Stimulated activated CD4-positive, alpha-beta T cell treated with anti-CD3 and anti-CD28 coated beads, Interleukin-2, amount 100 ng/mL, for 24 hours (primary cell): ENCODE measurements at regions not wholly inside any gene's neighbourhood (a gene's known extent, or its start where the extent isn't known, plus 50 kb on each side); places are given as distances from the start of the nearest gene placed in this dataset.
"Not testable (repeated sequence)": the region's sequence is repeated elsewhere in the genome, so short reads cannot be mapped to it uniquely, and the experiment has no call there.

Experiments
- DNase-seq, 2 donors: peaks; one replicate each; pipeline ENCODE4 v3.0.0-alpha.2; 2020

DNA sequence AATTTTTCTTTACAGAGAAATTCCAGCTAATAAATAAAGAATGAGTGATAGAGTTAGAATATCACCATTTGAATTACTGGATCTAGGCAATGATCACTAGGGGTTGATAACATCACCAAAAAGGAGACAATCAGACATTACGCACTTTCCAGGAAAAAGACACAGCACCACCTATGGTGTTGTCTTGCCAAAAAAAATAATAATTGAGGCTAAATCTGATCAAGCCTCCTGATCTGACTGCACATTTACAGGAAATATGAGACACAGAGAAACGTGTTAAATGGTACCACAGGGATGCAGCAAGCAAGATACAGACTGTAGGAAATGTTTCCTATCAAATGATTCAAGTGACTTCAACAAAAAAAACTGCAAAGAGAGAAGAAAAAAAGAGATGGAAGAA is 92.8 kb downstream of the EOMES start:
- DNase-seq: no peak

DNA sequence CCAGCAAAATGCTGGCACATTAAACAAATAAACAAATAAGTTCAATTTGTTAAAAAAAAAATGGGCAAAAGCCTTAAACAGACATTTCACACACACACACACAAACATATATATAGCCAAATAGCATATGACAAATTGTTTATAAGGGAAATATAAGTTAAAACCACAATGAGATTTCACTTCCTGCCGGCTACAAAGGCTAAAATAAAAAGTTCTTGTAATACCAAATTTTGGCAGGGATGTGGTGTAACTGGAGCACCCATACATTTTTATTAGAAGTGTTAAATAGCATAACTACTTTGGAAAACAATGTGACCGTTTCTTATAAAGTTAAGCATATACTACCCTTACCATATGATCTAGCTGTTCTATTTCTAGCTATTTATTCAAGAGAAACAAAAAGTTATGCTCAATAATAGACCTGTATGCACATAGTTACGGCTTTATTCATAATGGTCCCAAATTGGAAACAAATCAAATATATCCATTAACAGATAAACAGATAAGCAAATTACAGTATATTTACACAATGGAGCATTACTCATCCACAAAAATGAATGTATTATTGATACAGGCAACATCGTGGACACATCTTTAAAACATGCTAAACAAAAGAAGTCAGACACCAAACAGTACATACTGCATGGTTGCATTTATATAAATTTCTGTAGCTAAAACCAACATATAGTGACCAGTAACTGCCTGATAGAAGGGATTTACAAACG is 93.9 kb downstream of the EOMES start:
- DNase-seq: no peak

DNA sequence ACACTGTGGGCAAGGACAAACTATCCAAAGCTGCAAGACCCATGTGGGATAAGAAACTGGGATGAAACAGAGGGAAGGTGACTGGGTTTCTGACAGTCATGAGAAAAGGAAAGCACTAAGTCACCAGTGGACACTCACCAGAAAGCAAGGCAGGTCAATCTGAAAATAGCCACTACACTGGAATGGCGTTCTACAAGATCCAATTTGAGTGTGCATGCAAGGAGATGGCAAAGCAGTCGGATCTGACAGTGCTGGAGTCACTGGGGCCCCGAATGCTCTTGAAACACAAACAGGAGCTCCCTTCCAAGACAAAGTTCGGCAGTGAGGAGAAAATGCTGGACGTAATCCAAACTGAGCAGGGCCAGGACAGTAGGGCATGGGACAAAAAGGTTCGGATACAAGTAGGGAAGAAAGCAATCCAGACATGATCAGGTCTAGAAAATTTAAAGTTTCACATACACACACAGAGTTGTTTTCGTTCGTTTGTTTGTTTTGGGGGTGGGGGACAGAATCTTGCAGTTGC is 95.5 kb downstream of the EOMES start:
- no peak for DNase-seq

DNA sequence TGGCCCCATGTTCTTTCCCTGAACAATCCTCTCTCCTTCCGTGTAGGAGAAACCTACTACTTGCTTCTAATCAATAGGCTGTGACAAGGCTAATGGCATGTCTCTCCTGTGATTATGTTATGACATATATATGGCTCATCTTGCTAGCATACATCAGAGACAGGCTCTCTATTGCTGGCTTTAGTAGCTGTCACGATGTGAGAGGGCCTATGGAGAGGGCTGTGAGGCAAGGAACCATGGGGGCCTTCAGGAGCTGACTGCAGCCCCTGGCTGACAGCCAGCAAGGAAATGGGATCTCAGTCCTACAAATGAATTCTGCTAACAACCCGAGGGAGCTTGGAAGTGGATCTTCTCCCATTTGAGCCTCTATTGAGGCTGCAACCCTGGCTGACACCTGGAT is 96.3 kb downstream of the EOMES start:
- DNase-seq: no peak

DNA sequence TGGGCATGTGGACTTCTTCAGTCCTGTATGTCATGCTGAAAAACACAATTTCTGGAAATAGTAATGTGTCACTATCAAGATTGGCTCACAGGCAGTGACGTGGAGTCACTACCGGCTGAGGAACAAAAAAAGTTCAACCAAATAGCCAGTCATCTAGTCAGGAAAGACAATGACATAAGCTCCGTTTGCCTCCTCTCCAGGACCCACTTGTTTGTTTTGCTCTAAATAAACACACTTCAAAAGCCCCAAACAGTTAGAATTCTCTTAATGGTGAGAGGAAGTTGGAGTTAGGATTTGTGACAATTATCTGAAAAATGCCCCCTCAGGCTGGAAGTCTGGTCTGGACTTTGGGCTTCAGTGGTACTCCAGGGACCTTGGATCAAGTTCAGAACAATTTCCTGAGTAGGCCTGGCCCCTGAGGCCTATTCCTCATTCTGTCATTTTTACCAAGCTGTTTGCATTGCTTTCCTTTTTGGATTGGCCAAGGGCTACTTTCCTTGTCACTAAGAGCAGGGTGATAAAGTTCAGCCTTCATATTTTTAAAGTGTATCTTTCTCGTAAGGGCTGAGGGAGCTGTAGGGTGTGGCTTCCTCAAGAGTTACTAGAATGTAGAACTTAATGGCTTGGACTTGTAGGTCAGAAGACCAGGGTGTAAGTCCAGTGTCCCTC is 98.9 kb downstream of the EOMES start:
- no peak for DNase-seq

DNA sequence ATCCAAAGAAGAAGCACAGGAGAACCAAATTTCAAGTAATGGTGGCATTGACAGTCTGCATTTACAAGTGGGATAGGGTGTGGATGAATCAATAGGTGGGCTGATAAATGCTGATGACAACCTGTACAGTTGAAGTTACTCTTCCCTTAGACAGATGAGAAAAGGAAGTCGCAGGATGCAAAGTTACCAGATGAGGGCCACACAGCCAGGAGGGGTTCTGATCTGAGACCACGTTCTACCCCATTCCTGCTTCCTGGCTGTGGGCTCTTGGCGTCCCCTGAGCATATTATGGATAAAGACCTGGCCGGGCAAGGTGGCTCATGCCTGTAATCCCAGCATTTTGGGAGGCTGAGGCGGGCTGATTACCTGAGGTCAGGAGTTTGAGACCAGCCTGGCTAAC is 104.6 kb downstream of the EOMES start:
- DNase-seq: no peak

DNA sequence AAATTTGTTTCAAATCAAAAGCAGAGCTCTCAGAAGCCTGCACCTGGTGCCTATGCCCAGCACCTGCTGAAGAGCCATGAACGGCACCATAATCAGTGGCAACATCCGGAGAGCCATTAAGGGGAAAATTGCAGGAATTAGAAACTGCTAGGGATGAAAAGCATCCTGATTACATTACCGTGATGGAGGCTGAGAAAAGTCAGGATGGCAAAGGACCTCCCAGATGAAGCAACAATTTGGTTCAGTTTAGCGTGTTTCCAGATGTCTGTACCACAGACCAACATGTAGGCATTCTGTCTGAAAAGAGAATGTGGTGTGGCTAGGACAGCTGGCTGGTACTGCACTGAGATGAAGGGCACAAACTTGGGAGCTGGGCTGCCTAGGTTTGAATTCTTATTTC is 106.1 kb downstream of the EOMES start:
- no peak for DNase-seq

DNA sequence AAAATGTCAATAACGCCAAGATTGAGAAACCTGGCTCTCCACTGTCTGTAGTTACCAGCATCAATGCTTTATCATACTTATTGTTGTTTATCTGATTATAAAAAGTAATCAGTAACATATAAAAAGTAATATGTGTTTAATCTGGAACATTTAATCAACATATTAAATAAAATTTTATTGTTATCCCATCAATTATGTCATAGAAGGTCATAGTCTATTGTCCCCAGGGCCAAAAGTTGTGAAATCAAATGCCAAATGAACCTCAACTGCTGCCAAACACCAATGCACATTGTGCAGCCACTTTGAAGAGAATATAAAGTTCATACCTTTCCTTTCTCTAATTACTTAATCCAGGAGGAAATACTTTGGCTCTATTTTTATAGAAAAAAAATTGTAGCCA is 106.6 kb downstream of the EOMES start:
- no peak for DNase-seq

DNA sequence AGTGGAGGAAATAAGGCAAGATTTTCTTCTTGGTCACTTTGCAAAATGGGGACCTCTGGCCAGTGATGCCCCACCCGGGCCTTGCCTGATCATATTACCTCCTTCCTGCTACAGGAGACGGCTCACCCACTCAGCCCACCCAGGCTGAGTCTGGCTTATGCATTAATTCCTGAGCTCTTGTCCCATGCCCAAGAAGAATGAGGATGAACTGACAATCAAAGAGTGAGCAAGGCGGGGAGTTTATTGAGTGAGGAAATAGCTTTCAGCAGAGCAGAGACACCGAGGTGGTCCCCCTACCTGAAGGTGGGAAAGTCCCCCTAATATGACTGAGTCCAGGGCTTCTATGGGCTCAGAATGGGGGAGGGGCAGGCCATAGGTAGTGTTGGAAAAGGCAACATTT is 107.5 kb downstream of the EOMES start:
- DNase-seq: no peak

DNA sequence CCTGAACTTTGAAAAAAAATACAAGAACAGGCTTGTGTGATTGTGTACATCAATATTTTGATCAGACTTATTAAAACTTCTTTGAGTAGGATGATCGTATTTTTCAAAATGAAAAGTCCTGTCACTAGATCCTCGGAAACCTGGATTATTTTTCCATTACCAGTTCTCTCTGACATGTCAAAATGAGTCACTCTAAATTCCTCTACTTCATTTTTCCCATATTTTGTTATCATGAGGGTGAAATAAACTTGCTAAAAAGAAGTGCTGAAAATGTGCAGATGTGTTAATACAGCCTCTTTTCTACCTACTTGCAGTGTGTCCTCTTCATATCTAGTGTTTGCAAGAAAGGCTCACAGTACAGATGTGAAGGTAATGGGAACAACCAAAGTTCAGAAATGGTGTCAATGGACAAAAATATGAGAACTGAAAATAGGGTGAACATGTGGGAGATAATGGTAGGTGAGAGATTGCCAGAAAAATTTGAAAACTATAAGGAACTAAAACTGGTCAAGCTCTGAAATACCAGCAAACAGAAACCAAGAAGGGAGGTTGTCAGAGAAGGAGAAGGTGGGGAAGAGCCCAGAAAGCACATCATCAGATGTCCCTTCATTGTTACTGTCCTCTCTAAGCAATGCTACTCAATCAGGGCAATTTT is 108.2 kb downstream of the EOMES start:
- no peak for DNase-seq

DNA sequence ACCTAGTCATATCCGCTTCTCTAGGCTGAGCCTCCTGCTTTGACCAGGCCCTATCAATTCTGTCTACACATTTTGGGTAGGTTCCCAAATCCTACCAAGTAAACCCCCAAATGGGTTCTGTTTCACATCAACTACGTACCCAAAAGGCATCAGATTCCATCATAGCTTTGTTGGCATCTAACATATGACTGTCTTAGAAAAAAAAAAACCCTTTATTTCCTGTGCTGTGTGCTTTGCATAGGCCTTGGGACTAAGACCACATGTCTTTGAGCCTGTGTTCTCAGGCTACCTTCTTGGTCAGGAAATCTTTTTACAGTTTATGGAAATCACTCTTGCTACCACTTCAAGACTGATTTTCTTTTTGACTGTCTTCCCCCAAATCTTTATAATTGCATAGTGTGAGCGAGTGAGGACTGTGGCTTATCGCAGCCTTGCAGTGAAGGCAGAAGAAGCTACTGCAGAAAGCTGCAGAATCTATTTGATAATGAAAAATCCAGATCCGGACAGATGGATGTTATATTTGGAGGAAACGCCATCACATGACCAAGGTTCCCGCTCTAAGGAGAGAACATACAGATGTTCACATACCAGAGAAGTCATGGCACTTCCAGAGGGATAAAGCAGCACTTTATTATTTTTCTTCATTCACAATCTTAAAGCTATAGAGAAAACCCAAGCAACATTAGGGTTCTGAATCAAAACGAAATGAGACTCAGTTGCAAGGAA is 111.2 kb downstream of the EOMES start:
- no peak for DNase-seq

DNA sequence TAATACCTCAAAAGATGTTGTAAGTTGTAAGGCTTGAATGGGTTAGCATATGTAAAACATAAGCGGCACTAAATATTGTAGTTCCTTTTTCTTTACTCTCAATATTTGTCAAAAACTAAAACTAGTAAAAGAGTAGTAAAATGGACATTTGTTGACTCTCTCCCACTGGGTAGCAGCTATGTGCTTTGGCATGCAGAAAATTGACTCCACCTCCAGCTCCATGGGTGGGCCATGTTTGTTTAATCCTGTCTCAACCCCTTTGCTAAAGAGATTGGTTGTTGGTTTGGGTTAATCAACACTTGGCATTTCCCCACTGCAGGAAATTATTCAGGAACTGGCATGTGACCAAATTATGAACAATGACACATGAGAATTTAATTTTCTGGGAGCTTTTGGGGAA is 114.8 kb downstream of the EOMES start:
- DNase-seq: no peak

DNA sequence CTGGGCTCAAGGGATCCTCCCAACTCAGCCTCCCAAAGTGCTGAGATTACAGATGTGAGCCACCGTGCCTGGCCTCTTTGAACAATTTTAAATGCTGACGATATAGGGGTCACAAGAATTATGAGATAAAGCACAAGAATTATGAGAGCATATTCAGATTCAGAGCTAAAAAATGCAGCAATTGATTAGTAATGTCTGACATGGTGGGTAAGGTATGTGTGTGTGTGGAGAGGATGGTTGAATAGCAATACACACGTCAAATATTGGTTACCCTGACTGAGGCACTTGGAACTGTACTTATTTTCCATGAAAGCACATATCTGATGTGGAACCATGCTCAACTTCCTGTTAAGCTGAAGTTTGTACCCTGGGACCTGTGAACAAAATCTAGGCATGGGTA is 115.6 kb downstream of the EOMES start:
- DNase-seq: no peak

DNA sequence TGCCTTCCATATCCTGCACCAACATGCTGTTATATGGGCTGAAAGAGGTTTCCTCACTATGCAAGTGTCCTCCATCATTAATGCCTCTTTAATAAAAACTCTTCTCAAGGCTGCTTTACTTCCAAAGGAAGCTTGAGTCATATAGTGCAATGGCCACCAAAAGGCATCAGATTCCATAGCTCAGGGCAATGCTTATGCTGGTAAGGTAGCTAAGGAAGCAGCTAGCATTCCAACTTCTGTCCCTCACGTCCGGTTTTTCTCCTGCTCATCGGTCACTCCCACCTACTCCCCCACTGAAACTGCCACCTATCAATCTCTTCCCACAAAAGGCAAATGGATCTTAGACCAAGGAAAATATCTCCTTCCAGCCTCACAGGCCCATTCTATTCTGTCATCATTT is 117.1 kb upstream of the SLC4A7 start:
- DNase-seq: not testable (repeated sequence)

DNA sequence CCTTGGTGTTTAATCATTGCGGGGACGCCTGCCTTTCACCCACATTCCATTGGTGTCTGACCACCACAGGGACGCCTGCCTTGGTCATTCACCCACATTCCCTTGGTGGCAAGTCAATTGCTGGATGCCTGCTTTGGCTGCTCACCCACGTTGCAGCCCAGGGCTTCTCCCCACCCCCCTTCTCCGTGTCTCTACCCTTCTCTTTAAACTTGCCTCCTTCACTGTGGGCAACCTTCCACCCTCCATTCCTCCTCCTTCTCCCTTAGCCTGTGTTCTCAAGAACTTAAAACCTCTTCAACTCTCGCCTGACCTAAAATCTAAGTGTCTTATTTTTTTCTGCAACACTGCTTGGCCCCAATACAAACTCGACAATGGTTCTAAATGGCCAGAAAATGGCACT is 115.6 kb upstream of the SLC4A7 start:
- DNase-seq: not testable (repeated sequence)

DNA sequence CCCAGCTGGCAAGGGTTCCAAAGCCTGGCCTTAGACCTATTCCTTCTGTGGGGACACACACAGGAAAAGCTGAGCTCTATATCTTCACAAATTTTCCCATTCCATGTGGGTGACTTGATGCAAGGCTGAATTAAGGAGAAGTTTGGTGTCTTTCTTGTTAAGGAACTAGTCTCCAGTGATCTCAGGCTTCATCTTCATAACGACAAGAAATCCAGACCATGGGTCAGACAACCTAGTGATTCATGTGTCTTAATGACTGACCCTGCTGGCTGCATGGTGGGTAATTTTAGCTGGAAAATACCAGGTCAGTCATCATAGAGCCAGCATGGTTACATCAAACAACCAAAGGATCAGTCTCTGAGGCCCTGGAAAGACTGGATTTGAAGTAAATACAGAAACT is 112.7 kb upstream of the SLC4A7 start:
- no peak for DNase-seq

DNA sequence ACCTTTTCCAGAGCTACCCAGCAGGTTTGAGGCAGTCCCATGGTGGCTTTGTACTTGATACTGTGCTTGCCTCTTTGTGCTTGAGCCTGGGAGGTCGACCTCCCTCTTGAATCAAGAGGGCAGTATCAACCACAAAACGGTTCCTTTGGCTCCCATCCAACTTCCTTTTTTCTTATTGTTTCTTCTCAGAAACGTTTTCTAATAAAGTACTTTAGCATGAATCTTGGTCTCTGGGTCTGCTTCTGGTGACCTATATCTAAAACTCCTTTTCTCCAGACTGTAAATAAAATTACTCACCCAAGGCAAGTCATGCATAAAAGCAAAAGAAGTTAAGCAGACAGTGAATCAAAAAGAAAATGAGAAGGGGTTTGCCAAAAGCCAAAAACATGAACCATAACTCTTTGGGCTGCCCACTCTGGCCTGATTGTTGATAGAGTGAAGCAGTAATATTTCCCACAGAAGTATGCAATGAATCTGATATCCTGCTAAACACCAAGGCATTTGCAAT is 112.2 kb upstream of the SLC4A7 start:
- DNase-seq: no peak

DNA sequence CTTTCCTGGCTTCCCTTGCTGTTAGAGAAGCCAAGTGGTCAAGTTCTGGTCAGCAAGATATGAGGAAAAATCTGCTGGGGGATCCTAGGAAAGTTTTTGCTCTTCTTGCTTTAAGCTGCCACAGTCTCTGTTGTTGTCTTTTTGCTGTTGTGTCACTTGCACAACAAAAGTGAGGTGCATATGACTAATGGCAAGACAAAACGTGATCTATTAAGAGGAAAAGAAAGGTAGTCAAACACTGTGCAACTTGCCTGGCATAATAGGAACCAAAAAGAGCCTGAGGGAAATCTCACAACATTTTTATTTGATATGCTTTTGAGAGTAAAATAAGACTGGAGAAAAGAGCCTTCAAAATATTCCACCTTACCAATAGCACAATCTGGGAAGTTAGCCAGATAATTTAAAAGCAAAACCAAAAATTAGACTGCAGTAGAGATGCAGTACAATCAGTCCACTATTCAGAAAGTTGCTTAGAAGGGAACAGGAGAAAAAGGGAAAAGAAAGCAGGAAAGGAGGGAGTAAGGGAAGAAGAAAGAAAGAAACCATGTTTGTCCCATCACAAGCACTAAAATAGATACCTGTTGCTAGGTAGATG is 110.0 kb upstream of the SLC4A7 start:
- DNase-seq: no peak

DNA sequence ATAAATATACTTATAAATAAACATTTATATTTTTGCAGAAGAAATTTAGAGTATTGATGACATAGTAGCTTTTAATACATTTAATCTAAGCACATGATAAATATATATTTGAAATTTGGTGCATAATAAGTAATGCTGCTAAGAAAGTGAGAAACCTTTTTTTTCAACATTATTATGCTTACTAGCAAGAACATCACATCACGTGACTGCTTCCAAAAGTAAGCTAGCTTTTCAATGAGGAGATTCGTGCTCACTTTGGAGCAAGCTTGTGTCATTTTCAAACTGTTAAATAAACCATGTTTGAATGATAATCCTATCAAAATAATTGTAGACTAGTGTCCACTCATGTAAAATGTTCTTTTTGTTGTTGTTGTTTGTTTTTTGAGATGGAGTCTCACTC is 109.0 kb upstream of the SLC4A7 start:
- DNase-seq: no peak

DNA sequence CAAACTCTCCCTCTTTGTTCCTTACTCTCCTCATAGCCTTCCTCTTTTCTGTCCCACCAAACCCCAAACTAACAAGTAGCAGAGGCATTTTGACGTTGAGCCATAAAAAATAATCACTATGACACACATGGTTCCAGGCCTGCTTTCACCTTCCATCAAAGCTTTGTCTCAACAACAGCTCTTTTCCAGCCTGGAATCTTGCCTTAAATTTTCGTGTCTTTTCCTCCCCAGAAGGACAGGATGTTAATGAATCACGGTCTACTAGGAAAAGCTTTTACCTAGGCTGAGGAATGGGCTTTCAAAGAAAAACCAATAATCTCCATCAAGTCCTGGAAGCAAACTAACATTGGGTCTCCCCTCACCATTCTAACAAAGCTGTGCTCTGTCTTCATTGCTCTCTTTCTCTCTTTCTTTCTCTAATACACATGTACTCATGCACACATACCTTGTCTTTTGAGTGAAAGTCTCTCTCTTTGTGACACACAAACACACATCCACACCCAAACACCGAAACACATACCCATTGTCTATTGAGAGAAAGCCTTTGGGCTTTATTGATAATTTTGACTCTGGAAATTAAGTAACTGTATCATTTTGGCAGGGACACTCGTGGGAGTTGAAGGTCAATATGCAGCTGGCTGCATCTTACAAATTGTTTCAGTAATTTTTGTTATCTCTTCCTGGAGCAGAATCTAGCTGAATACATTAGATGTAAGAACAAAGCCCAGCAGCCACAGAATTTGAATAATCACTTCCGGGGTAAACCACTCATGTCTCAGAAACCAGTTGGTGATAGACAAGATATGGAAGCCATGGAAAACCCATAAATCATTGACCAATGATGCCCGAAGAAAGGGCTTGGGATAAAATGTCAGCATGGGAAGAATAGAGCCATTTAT is 107.4 kb upstream of the SLC4A7 start:
- DNase-seq: no peak

DNA sequence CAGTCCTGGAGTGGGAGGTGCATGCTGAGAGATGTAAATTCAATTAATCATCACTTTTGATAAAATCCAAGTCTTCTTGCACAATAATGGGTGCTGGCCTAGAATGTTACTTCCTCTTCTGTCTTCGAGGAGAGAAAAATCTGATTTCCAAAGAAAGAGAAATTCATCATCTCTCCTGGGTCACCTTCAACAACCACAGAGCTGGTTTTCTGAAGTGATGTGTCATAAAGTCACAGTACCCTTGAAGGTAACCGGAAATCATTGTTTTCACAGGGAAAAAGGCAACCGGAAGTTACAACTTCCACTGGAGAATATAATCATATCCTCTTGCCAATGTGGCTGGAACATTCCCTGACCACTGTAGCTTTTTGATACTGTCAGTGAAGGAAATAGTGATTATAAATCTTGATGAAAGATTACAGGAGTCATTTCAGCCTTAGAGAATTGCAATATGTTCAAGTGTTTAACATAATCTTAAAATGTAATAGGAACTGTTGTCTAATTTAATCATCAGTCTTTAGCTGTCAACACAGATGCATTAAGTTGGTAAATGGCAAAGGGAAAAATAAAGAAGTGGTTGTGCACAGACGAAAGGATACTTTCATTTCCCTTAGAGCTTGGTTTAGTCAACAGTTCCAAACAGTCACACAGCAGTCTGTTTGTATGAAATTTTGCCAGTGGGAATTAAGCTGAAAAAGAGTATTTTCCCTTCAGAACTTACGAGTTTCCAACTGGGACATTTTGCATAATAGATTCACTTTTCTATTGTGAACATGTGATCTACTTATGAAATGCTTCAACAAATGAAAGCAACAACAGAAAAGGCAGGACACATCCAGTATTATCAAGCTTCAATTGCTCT is 106.5 kb upstream of the SLC4A7 start:
- no peak for DNase-seq
